ENCODE measurements at regions not wholly inside any gene's neighbourhood (a gene's known extent, or its start where the extent isn't known, plus 50 kb on each side); places are given as distances from the start of the nearest gene placed in this dataset.
"Not testable (repeated sequence)": the region's sequence is repeated elsewhere in the genome, so short reads cannot be mapped to it uniquely, and the experiment has no call there.

DNA sequence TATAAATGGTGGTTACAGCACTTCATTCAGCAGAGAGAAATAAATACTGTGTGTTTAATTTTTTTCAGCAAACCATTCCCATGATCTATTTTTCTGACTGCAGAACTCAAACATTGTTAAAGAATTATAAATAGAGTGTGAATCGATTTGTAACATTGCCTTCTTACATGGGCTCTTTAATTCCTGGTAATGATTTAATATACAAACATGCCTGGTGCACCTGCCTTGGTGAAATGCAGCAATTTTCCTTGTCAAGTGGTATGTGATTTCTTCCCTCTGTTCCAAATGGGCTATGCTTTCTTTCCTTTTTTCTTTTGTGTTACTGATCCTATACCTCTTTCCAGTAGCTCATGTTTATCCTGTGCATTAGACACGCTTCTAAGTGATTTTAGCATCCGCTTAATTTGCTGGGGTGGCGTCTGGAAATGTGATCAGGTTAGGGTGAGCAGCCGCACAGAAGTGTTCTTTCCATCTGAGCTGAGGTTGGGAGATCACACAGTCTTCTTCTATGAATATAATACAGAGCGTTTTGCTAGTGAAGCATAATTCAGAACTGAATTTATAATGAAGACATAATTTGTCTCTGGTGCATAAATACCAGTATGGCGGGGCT is 94.3 kb upstream of the ITGB1 start:
- Histone ChIP-seq H3K9ac (ENCODE audit: low read length) (no peak overlapping the region), H3K79me2 (ENCODE audit: insufficient read depth, low read length) (no peaks in the 10 kb centered on the region), H3K9me3 (ENCODE audit: insufficient read depth, low read length) (no peaks in the 10 kb centered on the region), H3K9me2 (replicated peaks; ENCODE audit: insufficient read depth, low read length) (no peaks in the 10 kb centered on the region), H3K27me3 (ENCODE audit: low read length) (no peaks in the 10 kb centered on the region), H4K20me1 (ENCODE audit: low read depth, low read length) (no peaks in the 10 kb centered on the region), H3K4me2 (ENCODE audit: low read depth, low read length, poor library complexity, severe bottlenecking) (no peak overlapping the region), H3K4me3 (ENCODE audit: insufficient read depth, low read length, poor library complexity, severe bottlenecking) (no peak overlapping the region), H3K36me3 (ENCODE audit: low read length) (no peaks in the 10 kb centered on the region), H3F3A (ENCODE audit: insufficient read depth) (no peaks in the 10 kb centered on the region), H2AFZ (ENCODE audit: low read depth, low read length, severe bottlenecking) (no peak overlapping the region), H3K27ac (ENCODE audit: low read depth, low read length) (no peak overlapping the region)
- TF ChIP-seq, protein P1, sequence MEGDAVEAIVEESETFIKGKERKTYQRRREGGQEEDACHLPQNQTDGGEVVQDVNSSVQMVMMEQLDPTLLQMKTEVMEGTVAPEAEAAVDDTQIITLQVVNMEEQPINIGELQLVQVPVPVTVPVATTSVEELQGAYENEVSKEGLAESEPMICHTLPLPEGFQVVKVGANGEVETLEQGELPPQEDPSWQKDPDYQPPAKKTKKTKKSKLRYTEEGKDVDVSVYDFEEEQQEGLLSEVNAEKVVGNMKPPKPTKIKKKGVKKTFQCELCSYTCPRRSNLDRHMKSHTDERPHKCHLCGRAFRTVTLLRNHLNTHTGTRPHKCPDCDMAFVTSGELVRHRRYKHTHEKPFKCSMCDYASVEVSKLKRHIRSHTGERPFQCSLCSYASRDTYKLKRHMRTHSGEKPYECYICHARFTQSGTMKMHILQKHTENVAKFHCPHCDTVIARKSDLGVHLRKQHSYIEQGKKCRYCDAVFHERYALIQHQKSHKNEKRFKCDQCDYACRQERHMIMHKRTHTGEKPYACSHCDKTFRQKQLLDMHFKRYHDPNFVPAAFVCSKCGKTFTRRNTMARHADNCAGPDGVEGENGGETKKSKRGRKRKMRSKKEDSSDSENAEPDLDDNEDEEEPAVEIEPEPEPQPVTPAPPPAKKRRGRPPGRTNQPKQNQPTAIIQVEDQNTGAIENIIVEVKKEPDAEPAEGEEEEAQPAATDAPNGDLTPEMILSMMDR (IDR thresholded peaks at IDR 0.05; ENCODE audit: insufficient read depth, low read length, poor library complexity, severe bottlenecking): no peak
- TF ChIP-seq EZH2phosphoT487 (conservative IDR thresholded peaks at IDR 0.05; ENCODE audit: low read length): no peak

DNA sequence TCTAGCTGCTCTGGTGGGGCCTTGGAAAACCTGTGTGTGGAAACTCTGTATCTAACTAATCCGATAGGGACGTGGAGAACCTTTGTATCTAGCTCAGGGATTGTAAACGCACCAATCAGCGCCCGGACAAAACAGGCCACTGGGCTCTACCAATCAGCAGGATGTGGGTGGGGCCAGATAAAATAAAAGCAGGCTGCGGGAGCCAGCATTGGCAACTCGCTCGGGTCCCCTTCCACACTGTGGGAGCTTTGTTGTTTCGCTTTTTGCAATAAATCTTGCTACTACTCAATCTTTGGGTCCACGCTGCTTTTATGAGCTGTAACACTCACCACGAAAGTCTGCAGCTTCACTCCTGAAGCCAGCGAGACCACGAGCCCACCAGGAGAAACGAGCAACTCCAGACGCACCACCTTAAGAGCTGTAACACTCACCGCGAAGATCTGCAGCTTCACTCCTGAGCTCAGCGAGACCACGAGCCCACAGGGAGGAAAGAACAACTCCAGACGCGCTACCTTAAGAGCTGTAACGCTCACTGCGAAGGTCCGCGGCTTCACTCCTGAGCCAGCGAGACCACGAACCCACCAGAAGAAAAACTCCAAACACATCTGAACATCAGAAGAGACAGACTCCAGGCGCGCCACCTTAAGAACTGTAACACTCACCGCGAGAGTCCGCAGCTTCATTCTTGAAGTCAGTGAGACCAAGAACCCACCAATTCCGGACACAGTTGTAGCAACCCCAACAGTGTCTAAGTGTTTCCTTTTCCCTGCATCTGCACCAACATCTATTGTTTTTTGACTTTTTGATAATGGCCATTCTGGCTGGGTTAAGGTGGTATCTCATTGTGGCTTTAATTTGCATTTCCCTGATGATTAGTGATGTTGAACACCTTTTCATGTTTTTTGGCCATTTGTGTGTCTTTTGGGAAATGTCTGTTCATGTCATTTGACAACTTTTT is 92.2 kb upstream of the ITGB1 start:
- H3K79me2 ChIP-seq (ENCODE audit: insufficient read depth, low read length); H4K20me1 ChIP-seq (ENCODE audit: low read depth, low read length); H3K4me2 ChIP-seq (ENCODE audit: low read depth, low read length, poor library complexity, severe bottlenecking); H3K36me3 ChIP-seq (ENCODE audit: low read length); H3K27ac ChIP-seq (ENCODE audit: low read depth, low read length); H2AFZ ChIP-seq (ENCODE audit: low read depth, low read length, severe bottlenecking); H3K9ac ChIP-seq (ENCODE audit: low read length); H3F3A ChIP-seq (ENCODE audit: insufficient read depth); H3K27me3 ChIP-seq (ENCODE audit: low read length); H3K4me3 ChIP-seq (ENCODE audit: insufficient read depth, low read length, poor library complexity, severe bottlenecking); H3K9me2 ChIP-seq (replicated peaks; ENCODE audit: insufficient read depth, low read length); H3K9me3 ChIP-seq (ENCODE audit: insufficient read depth, low read length): not testable (repeated sequence)

DNA sequence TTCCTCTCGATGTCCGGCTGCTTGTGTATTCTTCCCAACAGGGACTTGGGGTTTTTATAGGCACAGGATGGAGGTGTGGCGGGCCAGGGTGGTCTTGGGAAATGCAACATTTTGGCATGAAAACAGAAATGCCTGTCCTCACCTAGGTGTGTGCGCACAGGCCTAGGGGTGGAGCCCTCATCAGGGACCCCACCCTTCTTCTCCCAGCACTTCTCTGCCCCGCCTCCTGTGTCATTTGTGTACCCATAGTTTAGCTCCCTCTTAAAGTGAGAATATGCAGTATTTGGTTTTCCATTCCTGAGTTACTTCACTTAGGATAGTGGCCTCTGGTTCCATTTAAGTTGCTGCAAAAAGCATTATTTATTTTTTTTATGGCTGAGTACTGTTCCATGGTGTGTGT is 90.2 kb upstream of the ITGB1 start:
- no peak overlapping the region for H3K4me3 ChIP-seq (ENCODE audit: insufficient read depth, low read length, poor library complexity, severe bottlenecking)
- H3K9me3 ChIP-seq (ENCODE audit: insufficient read depth, low read length): no peaks in the 10 kb centered on the region
- TF ChIP-seq, protein P1 (IDR thresholded peaks at IDR 0.05; ENCODE audit: insufficient read depth, low read length, poor library complexity, severe bottlenecking): no peak
- no peak for TF ChIP-seq EZH2phosphoT487 (conservative IDR thresholded peaks at IDR 0.05; ENCODE audit: low read length)
- no peak overlapping the region for H3K9ac ChIP-seq (ENCODE audit: low read length)
- H2AFZ ChIP-seq (ENCODE audit: low read depth, low read length, severe bottlenecking): no peak overlapping the region
- no peaks in the 10 kb centered on the region for H3K36me3 ChIP-seq (ENCODE audit: low read length)
- H3K4me2 ChIP-seq (ENCODE audit: low read depth, low read length, poor library complexity, severe bottlenecking): no peak overlapping the region
- no peaks in the 10 kb centered on the region for H4K20me1 ChIP-seq (ENCODE audit: low read depth, low read length)
- H3K27ac ChIP-seq (ENCODE audit: low read depth, low read length): no peak overlapping the region
- no peaks in the 10 kb centered on the region for H3F3A ChIP-seq (ENCODE audit: insufficient read depth)
- no peaks in the 10 kb centered on the region for H3K79me2 ChIP-seq (ENCODE audit: insufficient read depth, low read length)
- no peaks in the 10 kb centered on the region for H3K9me2 ChIP-seq (replicated peaks; ENCODE audit: insufficient read depth, low read length)
- no peaks in the 10 kb centered on the region for H3K27me3 ChIP-seq (ENCODE audit: low read length)

DNA sequence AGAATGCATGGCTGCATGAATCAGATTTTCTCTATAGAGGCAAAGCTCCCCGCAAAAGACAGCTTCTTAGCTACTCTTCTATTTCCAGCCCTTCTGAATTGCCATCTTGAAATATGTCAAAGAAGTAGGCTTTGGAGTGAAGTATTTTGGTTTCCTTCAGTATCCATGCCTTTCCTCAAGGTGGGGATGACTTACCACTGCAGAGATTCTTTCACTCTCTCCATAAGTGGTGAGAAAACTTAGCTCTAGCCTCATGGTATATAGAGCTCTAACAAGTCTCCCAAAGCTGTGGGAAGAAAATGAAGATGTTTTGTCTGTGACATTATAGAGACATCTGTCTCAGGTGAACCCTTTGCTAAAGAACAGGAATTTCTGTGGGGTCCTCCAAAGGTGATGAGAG is 89.6 kb upstream of the ITGB1 start:
- H4K20me1 ChIP-seq (ENCODE audit: low read depth, low read length): no peaks in the 10 kb centered on the region
- no peak for TF ChIP-seq EZH2phosphoT487 (conservative IDR thresholded peaks at IDR 0.05; ENCODE audit: low read length)
- TF ChIP-seq, protein P1 (IDR thresholded peaks at IDR 0.05; ENCODE audit: insufficient read depth, low read length, poor library complexity, severe bottlenecking): no peak
- H3K9ac ChIP-seq (ENCODE audit: low read length): no peak overlapping the region
- no peak overlapping the region for H2AFZ ChIP-seq (ENCODE audit: low read depth, low read length, severe bottlenecking)
- no peaks in the 10 kb centered on the region for H3F3A ChIP-seq (ENCODE audit: insufficient read depth)
- H3K27me3 ChIP-seq (ENCODE audit: low read length): no peaks in the 10 kb centered on the region
- H3K9me3 ChIP-seq (ENCODE audit: insufficient read depth, low read length): no peaks in the 10 kb centered on the region
- H3K27ac ChIP-seq (ENCODE audit: low read depth, low read length): no peak overlapping the region
- no peak overlapping the region for H3K4me2 ChIP-seq (ENCODE audit: low read depth, low read length, poor library complexity, severe bottlenecking)
- no peaks in the 10 kb centered on the region for H3K9me2 ChIP-seq (replicated peaks; ENCODE audit: insufficient read depth, low read length)
- no peaks in the 10 kb centered on the region for H3K79me2 ChIP-seq (ENCODE audit: insufficient read depth, low read length)
- no peaks in the 10 kb centered on the region for H3K36me3 ChIP-seq (ENCODE audit: low read length)
- H3K4me3 ChIP-seq (ENCODE audit: insufficient read depth, low read length, poor library complexity, severe bottlenecking): no peak overlapping the region

Data from SU-DHL-6 (cell line).